Sigmoid colon (tissue), 6 donors: ENCODE measurements at regions not wholly inside any gene's neighbourhood (a gene's known extent, or its start where the extent isn't known, plus 50 kb on each side); places are given as distances from the start of the nearest gene placed in this dataset.

Experiments
- DNase-seq: peaks from one replicate; pipeline ENCODE4 v3.0.0-alpha.2; 2019
- H3K27ac ChIP-seq, 4 donors: fragments of 200-600 bp; sonication (generic); one replicate each; pipeline ENCODE4 v1.5.1; 2016 to 2019; ENCODE audit warnings: mild to moderate bottlenecking in 1 of 4
- H3K27me3 ChIP-seq, 3 donors: fragments of 200-600 bp; sonication (generic); one replicate each; pipeline ENCODE4 v1.5.1; 2019; ENCODE audit warnings: mild to moderate bottlenecking in 1 of 3
- H3K36me3 ChIP-seq, 4 donors: fragments of 200-600 bp; sonication (generic); one replicate each; pipeline ENCODE4 v1.5.1; 2016 to 2019
- H3K4me1 ChIP-seq, 4 donors: fragments of 200-600 bp; sonication (generic); one replicate each; pipeline ENCODE4 v1.5.1; 2017 to 2019
- H3K4me3 ChIP-seq, 4 donors: fragments of 200-600 bp; sonication (generic); one replicate each; pipeline ENCODE4 v1.5.1; 2017 to 2019; ENCODE audit warnings: mild to moderate bottlenecking in 2 of 4, moderate library complexity in 1 of 4
- H3K9me3 ChIP-seq, 4 donors: fragments of 200-600 bp in 3 of 4; sonication (generic) in 3 of 4; one replicate each; pipeline versions ENCODE4 v1.5.1 to v1.6.1; 2013 to 2019
- EP300 ChIP-seq, 4 donors: sonication (generic); formaldehyde crosslinking; IDR thresholded peaks; one replicate each; pipeline ENCODE4 v1.6.1; 2017; ENCODE audit warnings: antibody characterized with exemption in 4 of 4
- POLR2A ChIP-seq, 2 donors: fragments of 450-650 bp; IDR thresholded peaks; one replicate each; pipeline ENCODE4 v1.6.1; 2016; ENCODE audit warnings: antibody characterized with exemption in 2 of 2, mild to moderate bottlenecking in 2 of 2, moderate library complexity in 2 of 2
- POLR2AphosphoS5 ChIP-seq, 4 donors: sonication (generic); formaldehyde crosslinking; IDR thresholded peaks; one replicate each; pipeline ENCODE4 v1.6.1; 2017; ENCODE audit warnings: antibody characterized with exemption in 4 of 4
- WGBS, 2 donors: extraction: QIAGEN DNeasy Blood & Tissue Kit; methylation state at CpG; one replicate each; pipeline ENCODE4 v1.1.7; 2013; 5-methylcytosine and 5-hydroxymethylcytosine counted together
- intact Hi-C: fragments of 100-400 bp; cut with DNase I; formaldehyde crosslinking; loops from one replicate; pipeline ENCODE4 v1.15.1; 2023
- TF ChIP-seq, protein P1 (sequence below), 4 experiments: fragments of 450-650 bp in 3 of 4; fragments of 200-600 bp in 1 of 4; IDR thresholded peaks; one replicate each; pipeline ENCODE4 v1.5.1; 2016 to 2019; ENCODE audit warnings: antibody characterized with exemption in 4 of 4, mild to moderate bottlenecking in 3 of 4, moderate library complexity in 2 of 4
- donor health status: healthy with polysubstance abuse.
- donor health status: healthy.

DNA sequence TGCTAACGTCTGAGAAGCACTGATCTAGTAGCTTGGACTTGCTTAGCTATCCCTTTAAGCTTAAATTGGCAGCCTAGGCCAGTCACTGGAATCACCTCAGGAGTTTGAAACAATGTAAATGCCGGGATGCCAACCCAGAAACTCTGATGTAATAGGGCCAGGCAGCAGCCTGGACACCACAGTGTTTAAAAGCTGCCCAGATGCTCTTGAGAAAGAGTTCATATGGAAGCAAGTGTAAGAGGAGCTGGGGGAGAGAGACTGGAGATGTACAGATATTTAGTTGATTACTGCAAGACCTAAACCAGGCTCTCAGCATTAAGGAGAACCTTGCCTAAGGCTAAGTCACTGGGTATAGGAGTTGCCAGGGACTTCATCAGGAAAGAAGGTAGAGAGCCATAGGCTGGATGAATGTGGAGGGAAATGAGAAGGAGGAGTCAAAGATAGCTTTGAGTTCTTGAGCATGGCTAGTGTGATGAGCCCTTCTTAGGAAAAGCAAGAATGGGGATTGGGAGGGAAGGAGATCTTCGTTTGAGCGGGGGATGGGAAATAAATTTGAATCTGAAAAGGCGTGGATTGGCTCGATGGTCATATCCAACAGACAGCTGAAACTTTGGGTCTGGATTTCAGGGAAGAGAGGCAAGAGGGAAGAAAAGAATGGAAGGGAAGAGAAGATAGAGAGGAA, 392.9 kb upstream of the WWC1 start:
- 75 to 76% methylated on average over 6 of the region's 6 CpGs for WGBS, 2 donors
- H3K27me3 ChIP-seq, result no peaks in the 10 kb centered on the region
- TF ChIP-seq POLR2AphosphoS5 (IDR thresholded peaks at IDR 0.05), result no peak
- no peak for TF ChIP-seq POLR2A (IDR thresholded peaks at IDR 0.05)
- TF ChIP-seq EP300 (IDR thresholded peaks at IDR 0.05), result no peak
- TF ChIP-seq, protein P1, sequence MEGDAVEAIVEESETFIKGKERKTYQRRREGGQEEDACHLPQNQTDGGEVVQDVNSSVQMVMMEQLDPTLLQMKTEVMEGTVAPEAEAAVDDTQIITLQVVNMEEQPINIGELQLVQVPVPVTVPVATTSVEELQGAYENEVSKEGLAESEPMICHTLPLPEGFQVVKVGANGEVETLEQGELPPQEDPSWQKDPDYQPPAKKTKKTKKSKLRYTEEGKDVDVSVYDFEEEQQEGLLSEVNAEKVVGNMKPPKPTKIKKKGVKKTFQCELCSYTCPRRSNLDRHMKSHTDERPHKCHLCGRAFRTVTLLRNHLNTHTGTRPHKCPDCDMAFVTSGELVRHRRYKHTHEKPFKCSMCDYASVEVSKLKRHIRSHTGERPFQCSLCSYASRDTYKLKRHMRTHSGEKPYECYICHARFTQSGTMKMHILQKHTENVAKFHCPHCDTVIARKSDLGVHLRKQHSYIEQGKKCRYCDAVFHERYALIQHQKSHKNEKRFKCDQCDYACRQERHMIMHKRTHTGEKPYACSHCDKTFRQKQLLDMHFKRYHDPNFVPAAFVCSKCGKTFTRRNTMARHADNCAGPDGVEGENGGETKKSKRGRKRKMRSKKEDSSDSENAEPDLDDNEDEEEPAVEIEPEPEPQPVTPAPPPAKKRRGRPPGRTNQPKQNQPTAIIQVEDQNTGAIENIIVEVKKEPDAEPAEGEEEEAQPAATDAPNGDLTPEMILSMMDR (IDR thresholded peaks at IDR 0.05), result no peak
- H3K9me3 ChIP-seq, result no peaks in the 10 kb centered on the region
- no peak overlapping the region for H3K27ac ChIP-seq
- no peak for DNase-seq
- intact Hi-C loops, result no loop called here
- H3K36me3 ChIP-seq, result no peaks in the 10 kb centered on the region
- H3K4me3 ChIP-seq, result no peak overlapping the region
- no peaks in the 10 kb centered on the region for H3K4me1 ChIP-seq

DNA sequence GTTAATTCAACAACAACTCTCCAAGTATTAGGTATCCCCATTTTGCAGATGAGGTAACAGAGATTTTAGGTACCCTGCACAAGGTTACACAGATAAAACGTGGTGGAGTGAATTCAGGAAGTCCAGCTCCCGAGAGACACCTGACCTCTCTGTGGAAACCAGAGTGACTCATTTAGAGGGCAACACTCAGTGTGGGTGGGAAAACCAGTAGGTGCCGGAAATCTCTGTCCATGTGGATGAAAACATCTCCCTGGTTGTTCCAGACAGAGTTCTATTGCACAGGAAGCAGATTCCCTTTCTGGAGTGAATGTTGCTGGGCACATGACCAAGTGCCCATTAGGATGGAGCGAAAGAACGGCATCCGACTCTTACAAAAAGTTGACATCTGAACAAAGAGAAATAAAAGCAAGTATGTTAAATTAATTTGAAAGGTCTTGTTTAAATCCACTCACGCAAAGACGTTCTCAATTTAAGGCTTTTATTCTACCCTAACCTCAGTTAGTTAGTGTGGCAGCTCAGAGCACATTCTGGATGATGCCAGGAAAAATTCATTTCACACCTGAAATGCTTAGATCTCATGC, 391.9 kb upstream of the WWC1 start:
- Histone ChIP-seq H3K4me3 (no peak overlapping the region), H3K36me3 (no peaks in the 10 kb centered on the region), H3K4me1 (no peaks in the 10 kb centered on the region), H3K9me3 (no peaks in the 10 kb centered on the region), H3K27ac (no peak overlapping the region), H3K27me3 (no peaks in the 10 kb centered on the region)
- DNase-seq, result no peak
- intact Hi-C loops, result no loop called here
- 82 to 85% methylated on average over 8 of the region's 8 CpGs for WGBS, 2 donors
- TF ChIP-seq, protein P1 (IDR thresholded peaks at IDR 0.05), result no peak
- no peak for TF ChIP-seq EP300 (IDR thresholded peaks at IDR 0.05)
- no peak for TF ChIP-seq POLR2AphosphoS5 (IDR thresholded peaks at IDR 0.05)
- TF ChIP-seq POLR2A (IDR thresholded peaks at IDR 0.05), result no peak

DNA sequence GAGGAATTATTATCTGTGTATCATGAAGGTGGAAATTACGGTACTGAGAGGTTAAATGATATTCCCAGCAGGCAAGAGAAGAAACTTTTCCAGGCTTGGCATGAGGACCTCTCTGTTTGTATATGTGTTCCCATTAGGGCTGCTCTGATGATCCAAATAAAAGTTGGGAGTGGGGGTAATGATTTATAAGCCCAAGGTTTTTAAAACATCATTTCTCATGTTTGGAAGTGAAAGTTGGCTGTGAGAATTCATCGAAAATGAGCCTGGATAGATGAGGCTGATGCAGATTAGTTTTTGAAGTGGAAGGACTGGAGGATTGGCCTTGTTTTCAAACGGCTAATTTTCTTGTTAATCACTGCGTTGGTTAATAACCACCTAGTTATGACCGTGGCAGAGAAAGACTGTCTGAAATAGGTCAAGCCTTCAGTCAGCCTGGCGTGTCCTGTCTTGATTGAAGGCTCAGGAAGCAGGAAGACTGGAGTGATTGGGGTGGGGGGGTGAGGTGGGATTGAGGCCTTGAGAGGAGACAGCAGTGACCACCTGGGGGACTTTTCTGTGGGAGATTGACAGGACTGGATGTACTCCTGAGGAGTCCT, 391.0 kb upstream of the WWC1 start:
- 75 to 81% methylated on average over 6 of the region's 6 CpGs for WGBS, 2 donors
- H3K4me1 ChIP-seq, result no peaks in the 10 kb centered on the region
- no peaks in the 10 kb centered on the region for H3K27me3 ChIP-seq
- DNase-seq, result no peak
- H3K4me3 ChIP-seq, result no peak overlapping the region
- no peak overlapping the region for H3K27ac ChIP-seq
- intact Hi-C loops, result no loop called here
- no peaks in the 10 kb centered on the region for H3K9me3 ChIP-seq
- no peaks in the 10 kb centered on the region for H3K36me3 ChIP-seq
- TF ChIP-seq, protein P1 (IDR thresholded peaks at IDR 0.05), result no peak
- no peak for TF ChIP-seq POLR2A (IDR thresholded peaks at IDR 0.05)
- TF ChIP-seq POLR2AphosphoS5 (IDR thresholded peaks at IDR 0.05), result no peak
- no peak for TF ChIP-seq EP300 (IDR thresholded peaks at IDR 0.05)

DNA sequence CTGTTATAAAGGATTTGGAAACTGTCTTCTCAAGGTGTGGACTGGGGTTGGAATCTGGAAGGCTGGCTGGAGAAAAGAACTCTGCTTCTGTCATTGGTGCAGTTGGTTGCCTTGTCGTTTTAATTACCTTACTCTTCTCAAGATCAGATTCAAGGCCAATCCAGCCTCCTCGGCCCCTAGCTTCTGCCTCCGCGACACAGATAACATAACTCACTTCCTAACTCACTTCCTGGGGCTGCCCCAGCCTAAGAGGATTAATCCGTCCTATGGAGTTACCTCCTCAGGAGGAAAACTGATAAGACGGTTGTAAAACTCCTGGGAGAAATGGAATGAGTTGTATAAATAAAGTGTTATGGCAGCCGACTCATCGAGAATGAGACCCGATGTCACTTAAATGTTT, 389.1 kb upstream of the WWC1 start:
- Histone ChIP-seq H3K27ac (no peak overlapping the region), H3K9me3 (no peaks in the 10 kb centered on the region), H3K4me1 (no peaks in the 10 kb centered on the region), H3K27me3 (no peaks in the 10 kb centered on the region), H3K4me3 (no peak overlapping the region), H3K36me3 (no peaks in the 10 kb centered on the region)
- WGBS, 2 donors, result 14 to 48% methylated on average over 9 of the region's 9 CpGs
- intact Hi-C loops, result no loop called here
- TF ChIP-seq EP300 (IDR thresholded peaks at IDR 0.05) (no peak), POLR2A (IDR thresholded peaks at IDR 0.05) (no peak), POLR2AphosphoS5 (IDR thresholded peaks at IDR 0.05) (no peak)
- TF ChIP-seq, protein P1 (IDR thresholded peaks at IDR 0.05), result no peak
- DNase-seq, result no peak
